Panc1 (cell line): ENCODE measurements at regions not wholly inside any gene's neighbourhood (a gene's known extent, or its start where the extent isn't known, plus 50 kb on each side); places are given as distances from the start of the nearest gene placed in this dataset.
A peak's percentile ranks its signal among the peaks of the same experiment; 100 is the strongest.

Source experiments
- ATAC-seq: fragments of 200-7000 bp; cut with Tn5 transposase; 2 replicates; pipeline ENCODE4 v1.9.1; 2020; ENCODE audit warnings: mild to moderate bottlenecking, moderate library complexity
- BruUV-seq: library from RNA; stranded (reverse); fragments of 400-500 nt; replicated peaks from 2 replicates; lab custom pipeline; 2021; lab: Mats Ljungman, UMichigan
- CTCF ChIA-PET: fragments of 300-600 bp; sonication (Branson Sonifier 250); formaldehyde crosslinking; loops from one replicate; lab custom pipeline; 2022; ENCODE audit warnings: antibody characterized with exemption; lab: Charles Lee
- POLR2A ChIA-PET: fragments of 300-600 bp; sonication (Branson Sonifier 250); formaldehyde crosslinking; loops from one replicate; lab custom pipeline; 2022; ENCODE audit warnings: antibody characterized with exemption; lab: Charles Lee
- DNase-seq: peaks from one replicate; pipeline ENCODE4 v3.0.0-alpha.2; 2010; ENCODE audit warnings: low read depth, low spot score
- H3K27ac ChIP-seq: 2 replicates; pipeline ENCODE4 v1.5.1; 2011; ENCODE audit warnings: mild to moderate bottlenecking, low read length, inconsistent platforms
- H3K27me3 ChIP-seq: fragments of 200-500 bp; sonication (Bioruptor generic); 2 replicates; pipeline ENCODE4 v1.6.0; 2014; ENCODE audit warnings: low read length, inconsistent platforms; ENCODE audit not compliant: control insufficient read depth, insufficient read depth
- H3K36me3 ChIP-seq: fragments of 200-500 bp; sonication (Bioruptor generic); 2 replicates; pipeline ENCODE4 v1.5.1; 2014; ENCODE audit warnings: inconsistent platforms, mild to moderate bottlenecking, low read length, moderate library complexity; ENCODE audit not compliant: control insufficient read depth, insufficient read depth
- H3K4me1 ChIP-seq: 2 replicates; pipeline ENCODE4 v1.5.1; 2011; ENCODE audit warnings: inconsistent platforms, mild to moderate bottlenecking, low read length, moderate library complexity; ENCODE audit not compliant: control insufficient read depth, insufficient read depth
- H3K4me3 ChIP-seq, 2 experiments: 2 replicates each; pipeline ENCODE4 v1.5.1; 2011 to 2012; ENCODE audit warnings: low read depth in 2 of 2, low read length in 2 of 2, mild to moderate bottlenecking in 2 of 2, inconsistent platforms in 1 of 2, moderate library complexity in 1 of 2
- H3K9me3 ChIP-seq: fragments of 200-500 bp; sonication (Bioruptor generic); 2 replicates; pipeline ENCODE4 v1.5.1; 2014; ENCODE audit warnings: low read depth, mild to moderate bottlenecking, inconsistent platforms, low read length, moderate library complexity; ENCODE audit not compliant: control insufficient read depth, insufficient read depth
- CTCF ChIP-seq: fragments of 450-650 bp; IDR thresholded peaks from 2 replicates; pipeline ENCODE4 v1.5.1; 2017; ENCODE audit warnings: mild to moderate bottlenecking
- POLR2AphosphoS5 ChIP-seq: IDR thresholded peaks from 2 replicates; pipeline ENCODE4 v1.6.1; 2012; ENCODE audit warnings: mild to moderate bottlenecking, low read depth, low read length, moderate library complexity
- SIN3A ChIP-seq: IDR thresholded peaks from 2 replicates; pipeline ENCODE4 v1.6.1; 2012; ENCODE audit warnings: low read depth, mild to moderate bottlenecking, low read length, moderate library complexity, borderline replicate concordance; ENCODE audit not compliant: insufficient read depth
- TCF7L2 ChIP-seq: IDR thresholded peaks from 2 replicates; pipeline ENCODE4 v1.6.1; 2011; ENCODE audit warnings: mild to moderate bottlenecking, low read depth, low read length, inconsistent platforms
- in situ Hi-C: cut with HindIII; loops from 2 replicates; pipeline ENCODE4 v1.10.0; 2016; ENCODE audit warnings: low sequenced_read_pairs, low pct_unique_long_range_greater_than_20kb
- intact Hi-C: fragments of 100-400 bp; cut with micrococcal nuclease; formaldehyde crosslinking; loops from one replicate; pipeline ENCODE4 v1.10.0; 2022; ENCODE audit not compliant: unreplicated experiment
- TF ChIP-seq, protein P1 (sequence below), 2 experiments: IDR thresholded peaks; 2 replicates each; pipeline ENCODE4 v1.6.1; 2011 to 2012; ENCODE audit warnings: low read depth in 2 of 2, control low read depth in 1 of 2, low read length in 1 of 2, mild to moderate bottlenecking in 1 of 2, moderate library complexity in 1 of 2; ENCODE audit not compliant: insufficient read depth in 1 of 2

DNA sequence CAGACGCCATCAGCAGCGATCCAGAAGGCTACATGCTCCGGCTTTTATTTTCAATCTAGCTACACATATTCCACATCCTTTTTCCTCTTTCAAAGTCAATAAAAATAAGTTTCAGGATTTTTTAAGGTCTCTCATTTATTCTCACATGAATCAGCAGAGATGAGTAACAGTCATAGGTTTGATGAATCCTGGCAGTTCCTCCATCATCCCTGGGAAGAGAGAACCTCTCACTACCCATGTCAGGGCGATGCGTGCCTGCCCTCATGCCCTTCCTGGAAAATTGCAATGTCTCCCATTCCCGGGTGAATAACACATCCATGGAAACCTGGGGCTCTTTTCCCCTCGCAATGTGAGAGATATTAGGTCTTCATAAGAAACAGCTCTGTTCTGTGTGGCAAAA lies 301.1 kb upstream of the SMIM21 start:
- DNase-seq (no peak), ATAC-seq (no peak)
- H3K4me3 ChIP-seq, result no peak overlapping the region
- H3K36me3 ChIP-seq, result no peaks in the 10 kb centered on the region
- intact Hi-C loops, result no loop called here
- no peak overlapping the region for H3K27ac ChIP-seq
- H3K9me3 ChIP-seq, result no peaks in the 10 kb centered on the region
- ChIA-PET POLR2A (no interaction called here), CTCF (no interaction called here)
- BruUV-seq, result no TSS peak
- in situ Hi-C loops, result no loop called here
- H3K27me3 ChIP-seq, result peaks cover 23% of the 10 kb centered on the region
- no peak for TF ChIP-seq POLR2AphosphoS5
- TF ChIP-seq SIN3A, result no peak
- TF ChIP-seq, protein P1, sequence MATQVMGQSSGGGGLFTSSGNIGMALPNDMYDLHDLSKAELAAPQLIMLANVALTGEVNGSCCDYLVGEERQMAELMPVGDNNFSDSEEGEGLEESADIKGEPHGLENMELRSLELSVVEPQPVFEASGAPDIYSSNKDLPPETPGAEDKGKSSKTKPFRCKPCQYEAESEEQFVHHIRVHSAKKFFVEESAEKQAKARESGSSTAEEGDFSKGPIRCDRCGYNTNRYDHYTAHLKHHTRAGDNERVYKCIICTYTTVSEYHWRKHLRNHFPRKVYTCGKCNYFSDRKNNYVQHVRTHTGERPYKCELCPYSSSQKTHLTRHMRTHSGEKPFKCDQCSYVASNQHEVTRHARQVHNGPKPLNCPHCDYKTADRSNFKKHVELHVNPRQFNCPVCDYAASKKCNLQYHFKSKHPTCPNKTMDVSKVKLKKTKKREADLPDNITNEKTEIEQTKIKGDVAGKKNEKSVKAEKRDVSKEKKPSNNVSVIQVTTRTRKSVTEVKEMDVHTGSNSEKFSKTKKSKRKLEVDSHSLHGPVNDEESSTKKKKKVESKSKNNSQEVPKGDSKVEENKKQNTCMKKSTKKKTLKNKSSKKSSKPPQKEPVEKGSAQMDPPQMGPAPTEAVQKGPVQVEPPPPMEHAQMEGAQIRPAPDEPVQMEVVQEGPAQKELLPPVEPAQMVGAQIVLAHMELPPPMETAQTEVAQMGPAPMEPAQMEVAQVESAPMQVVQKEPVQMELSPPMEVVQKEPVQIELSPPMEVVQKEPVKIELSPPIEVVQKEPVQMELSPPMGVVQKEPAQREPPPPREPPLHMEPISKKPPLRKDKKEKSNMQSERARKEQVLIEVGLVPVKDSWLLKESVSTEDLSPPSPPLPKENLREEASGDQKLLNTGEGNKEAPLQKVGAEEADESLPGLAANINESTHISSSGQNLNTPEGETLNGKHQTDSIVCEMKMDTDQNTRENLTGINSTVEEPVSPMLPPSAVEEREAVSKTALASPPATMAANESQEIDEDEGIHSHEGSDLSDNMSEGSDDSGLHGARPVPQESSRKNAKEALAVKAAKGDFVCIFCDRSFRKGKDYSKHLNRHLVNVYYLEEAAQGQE (IDR thresholded peaks at IDR 0.05; ENCODE audit: insufficient read depth in 1 of 2, low read depth in 2 of 2, low read length in 1 of 2), result no peak
- TF ChIP-seq TCF7L2, result no peak
- no peaks in the 10 kb centered on the region for H3K4me1 ChIP-seq

DNA sequence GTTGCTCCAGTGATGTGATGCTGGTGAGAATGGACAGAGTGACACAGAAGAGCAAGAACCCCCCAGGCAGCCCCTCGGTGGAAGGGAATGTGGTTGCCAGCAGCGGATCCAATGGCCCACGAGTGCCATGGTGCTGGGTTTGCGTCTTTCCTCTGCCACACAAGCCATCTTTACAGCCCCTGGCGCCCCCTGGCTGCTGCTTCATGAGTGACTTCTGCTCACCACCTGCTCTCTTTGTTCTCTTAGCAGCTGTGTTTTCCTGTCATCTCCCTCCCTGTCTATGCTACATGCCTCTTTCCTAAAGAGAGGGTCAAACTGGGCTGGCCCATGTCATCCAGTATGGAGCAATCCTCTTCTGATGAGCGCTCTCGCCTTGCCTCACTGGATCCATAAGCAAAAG lies 300.0 kb upstream of the SMIM21 start:
- in situ Hi-C loops, result no loop called here
- H3K9me3 ChIP-seq, result no peaks in the 10 kb centered on the region
- no peak overlapping the region for H3K27ac ChIP-seq
- no peak overlapping the region for H3K4me3 ChIP-seq
- no peaks in the 10 kb centered on the region for H3K36me3 ChIP-seq
- no peaks in the 10 kb centered on the region for H3K4me1 ChIP-seq
- ATAC-seq, result peak; percentile 73; the same call in 1 of the 2 replicates
- CTCF ChIA-PET, result interaction anchor here (0.5 kb wide), 1 partner anchor 271 kb away, joined by 4 read pairs; no protein-coding TSS in a partner anchor
- BruUV-seq, result no TSS peak
- peaks cover 23% of the 10 kb centered on the region for H3K27me3 ChIP-seq
- no peak for TF ChIP-seq TCF7L2
- peak; percentile 77 for TF ChIP-seq CTCF
- intact Hi-C loops, result no loop called here
- DNase-seq, result peak; percentile 8
- POLR2A ChIA-PET, result no interaction called here

DNA sequence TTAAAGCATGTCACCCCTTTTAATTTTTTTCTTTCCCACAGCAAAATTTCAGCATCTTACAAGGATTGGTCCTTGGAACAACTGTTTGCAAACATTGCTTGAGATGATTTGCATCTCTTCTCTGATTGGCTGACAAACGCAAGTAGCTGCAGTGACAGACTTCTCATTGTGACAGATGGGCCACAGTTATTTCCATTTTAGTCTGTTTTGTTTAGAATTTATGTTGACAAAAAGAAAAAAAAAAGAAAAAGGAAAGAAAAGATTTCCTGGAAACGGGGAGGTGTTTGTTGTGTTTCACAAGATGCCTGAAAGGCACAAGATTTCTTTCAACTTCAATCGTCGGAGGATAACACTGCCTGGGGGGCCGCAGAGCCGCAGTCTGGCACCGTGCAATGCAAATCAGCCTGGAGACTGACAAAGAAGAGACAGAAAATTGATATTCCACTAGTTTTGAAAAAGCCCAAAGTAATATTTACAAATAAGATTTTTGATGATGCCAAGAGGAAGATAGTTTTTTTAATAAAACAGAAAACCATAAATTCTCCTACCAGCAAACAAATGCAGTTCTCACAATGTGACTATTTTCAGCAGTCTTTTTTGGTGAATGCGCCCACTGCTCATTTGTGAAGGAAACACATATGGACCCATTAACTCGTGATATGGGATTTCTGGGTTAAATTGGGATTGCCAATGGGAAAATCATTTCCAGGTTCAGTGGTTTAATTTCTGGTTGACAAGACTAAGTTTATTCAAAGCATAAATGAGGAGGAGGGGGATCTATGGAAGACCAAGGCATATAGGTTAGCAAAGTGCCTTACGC lies 296.2 kb upstream of the SMIM21 start:
- TF ChIP-seq TCF7L2, result no peak
- no peak for TF ChIP-seq SIN3A
- TF ChIP-seq CTCF, result no peak
- no peak for TF ChIP-seq POLR2AphosphoS5
- TF ChIP-seq, protein P1 (IDR thresholded peaks at IDR 0.05; ENCODE audit: insufficient read depth in 1 of 2, low read depth in 2 of 2, low read length in 1 of 2), result no peak
- H3K9me3 ChIP-seq, result no peaks in the 10 kb centered on the region
- peaks cover 12% of the 10 kb centered on the region; the same call in 1 of the 2 replicates for H3K27me3 ChIP-seq
- no peak overlapping the region for H3K27ac ChIP-seq
- in situ Hi-C loops, result no loop called here
- ChIA-PET CTCF (no interaction called here), POLR2A (no interaction called here)
- no peaks in the 10 kb centered on the region for H3K4me1 ChIP-seq
- ATAC-seq (no peak), DNase-seq (no peak)
- intact Hi-C loops, result no loop called here
- H3K4me3 ChIP-seq, result no peak overlapping the region
- BruUV-seq, result no TSS peak
- H3K36me3 ChIP-seq, result no peaks in the 10 kb centered on the region
